GM03348 (cell line): ENCODE measurements at regions not wholly inside any gene's neighbourhood (a gene's known extent, or its start where the extent isn't known, plus 50 kb on each side); places are given as distances from the start of the nearest gene placed in this dataset.
"Not testable (repeated sequence)": the region's sequence is repeated elsewhere in the genome, so short reads cannot be mapped to it uniquely, and the experiment has no call there.

Source experiments
- DNase-seq: peaks from one replicate; pipeline ENCODE4 v3.0.0; 2012; ENCODE audit warnings: low spot score

DNA sequence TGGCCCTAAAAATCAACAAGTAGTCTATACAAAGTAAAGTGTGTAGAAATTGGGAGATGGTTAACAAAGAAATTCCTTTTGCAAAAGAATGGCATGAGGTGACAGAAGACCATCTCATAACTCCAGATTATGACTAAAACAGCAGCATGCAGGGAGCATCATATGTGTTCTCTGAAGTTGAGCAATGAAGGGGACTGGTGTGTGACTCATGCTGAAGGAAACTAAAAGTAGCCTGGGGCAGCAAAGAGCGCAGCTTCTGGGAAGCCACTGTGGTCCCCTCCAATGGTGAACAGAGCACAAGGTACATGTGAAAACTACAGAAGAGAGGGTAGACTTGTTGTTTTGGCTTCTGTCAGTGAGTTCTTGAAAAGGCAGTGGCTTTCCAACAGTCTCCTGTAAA lies 133.4 kb downstream of the MACC1 start:
- DNase-seq = peak; percentile 59

DNA sequence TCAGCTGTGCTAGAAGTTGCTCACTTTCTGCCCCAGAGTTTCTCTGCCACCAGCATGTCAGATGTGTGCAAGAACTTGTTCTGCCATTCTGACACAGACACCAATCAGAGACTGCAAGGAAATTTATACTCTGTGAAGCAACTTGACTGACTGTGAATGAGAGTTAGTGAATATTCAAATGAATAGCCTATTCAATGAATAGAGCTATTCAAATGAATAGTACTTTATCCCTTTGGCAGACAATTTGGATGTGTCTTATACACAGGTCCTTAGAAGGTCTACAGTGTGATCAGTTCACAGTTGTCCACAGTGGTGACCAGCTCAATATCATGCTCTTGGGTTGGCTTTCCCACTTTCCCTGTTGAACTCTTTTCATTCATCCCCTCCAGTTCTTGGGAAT lies 138.1 kb downstream of the MACC1 start:
- DNase-seq = no peak

DNA sequence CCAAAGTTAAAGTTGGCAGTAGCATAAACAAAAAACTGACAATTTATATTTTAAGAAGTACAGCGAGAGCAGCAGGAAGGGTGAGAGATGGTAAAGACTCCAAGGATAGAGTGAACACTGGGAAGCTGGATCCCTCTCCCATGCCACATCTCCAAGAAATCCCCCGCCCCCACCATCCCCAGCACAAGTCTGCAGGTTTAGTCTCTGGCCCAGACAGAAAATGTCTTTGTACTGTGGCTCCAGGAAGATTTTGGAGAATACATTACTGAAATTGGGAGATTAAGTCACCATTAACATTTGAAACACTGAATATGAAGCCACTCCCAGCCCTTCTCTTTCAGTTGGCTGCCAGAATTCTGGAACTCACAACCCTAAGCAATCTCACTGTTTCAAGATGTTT lies 140.3 kb downstream of the MACC1 start:
- DNase-seq = no peak

DNA sequence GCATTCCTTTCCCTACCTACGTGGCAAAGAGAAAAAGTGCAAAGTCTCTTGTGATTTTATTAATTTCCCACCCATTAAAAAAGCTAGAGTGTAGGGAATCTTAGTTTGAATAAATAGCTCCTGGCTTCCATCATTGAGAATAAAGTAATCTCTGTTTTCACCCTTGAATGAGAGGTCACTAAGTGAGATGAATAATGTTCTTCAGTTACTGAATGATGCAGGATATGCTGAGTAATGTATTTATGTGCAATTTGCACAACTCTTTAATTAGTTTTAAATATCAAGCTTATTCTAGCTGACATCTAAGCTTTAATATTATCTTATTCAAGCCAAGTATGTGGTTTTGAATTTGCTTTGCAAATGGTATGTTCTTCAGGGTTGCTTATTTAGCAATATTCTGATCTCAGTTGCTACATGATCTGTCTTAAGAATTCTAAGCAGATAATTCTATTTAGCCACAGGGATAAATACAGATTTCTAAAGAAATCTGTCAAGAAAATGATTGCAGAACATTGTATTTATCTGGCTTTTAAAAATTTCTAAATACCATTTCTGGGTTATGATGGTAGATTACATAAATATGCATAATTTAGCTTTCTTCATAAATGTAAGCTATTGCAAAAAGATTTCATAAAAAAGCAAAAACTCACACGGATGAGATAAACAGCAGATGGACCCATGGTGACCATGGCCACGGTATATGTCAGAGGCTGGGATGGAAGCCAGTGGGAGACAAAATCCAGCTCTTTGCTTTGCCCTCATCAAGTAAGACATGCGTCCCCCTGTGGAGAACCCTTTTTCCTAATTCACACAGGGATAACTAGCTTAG lies 141.0 kb downstream of the MACC1 start:
- DNase-seq = no peak

DNA sequence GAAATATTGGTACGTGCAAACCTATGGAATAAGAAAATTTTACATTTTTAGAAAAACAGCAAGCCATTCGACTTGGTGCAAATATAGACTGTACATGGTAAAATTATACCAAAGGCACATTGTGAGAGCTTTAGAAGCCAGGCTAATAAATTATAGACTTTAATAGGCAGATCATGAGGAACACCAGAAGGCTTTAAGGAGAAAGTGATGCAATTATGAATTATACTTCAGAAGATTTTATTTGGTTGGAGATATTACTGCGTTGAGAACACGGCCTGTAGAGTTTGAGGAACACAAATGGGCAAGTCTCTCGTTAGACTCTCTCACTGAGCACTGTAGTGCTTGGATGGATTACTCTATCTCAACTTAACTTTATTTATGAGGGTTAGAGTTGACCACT lies 141.7 kb downstream of the MACC1 start:
- no peak for DNase-seq

DNA sequence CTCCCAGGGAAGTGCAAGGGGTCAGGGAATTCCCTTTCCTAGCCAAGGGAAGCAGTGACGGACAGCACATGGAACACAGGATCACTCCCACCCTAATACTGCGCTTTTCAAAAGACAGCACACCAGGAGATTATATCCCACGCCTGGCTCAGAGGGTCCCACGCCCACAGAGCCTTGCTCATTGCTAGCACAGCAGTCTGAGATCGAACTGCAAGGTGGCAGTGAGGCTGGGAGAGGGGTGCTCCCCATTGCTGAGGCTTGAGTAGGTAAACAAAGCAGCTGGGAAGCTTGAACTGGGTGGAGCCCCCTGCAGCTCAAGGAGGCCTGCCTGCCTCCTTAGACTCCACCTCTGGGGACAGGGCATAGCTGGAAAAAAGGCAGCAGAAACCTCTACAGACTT lies 149.2 kb downstream of the MACC1 start:
- DNase-seq = not testable (repeated sequence)

DNA sequence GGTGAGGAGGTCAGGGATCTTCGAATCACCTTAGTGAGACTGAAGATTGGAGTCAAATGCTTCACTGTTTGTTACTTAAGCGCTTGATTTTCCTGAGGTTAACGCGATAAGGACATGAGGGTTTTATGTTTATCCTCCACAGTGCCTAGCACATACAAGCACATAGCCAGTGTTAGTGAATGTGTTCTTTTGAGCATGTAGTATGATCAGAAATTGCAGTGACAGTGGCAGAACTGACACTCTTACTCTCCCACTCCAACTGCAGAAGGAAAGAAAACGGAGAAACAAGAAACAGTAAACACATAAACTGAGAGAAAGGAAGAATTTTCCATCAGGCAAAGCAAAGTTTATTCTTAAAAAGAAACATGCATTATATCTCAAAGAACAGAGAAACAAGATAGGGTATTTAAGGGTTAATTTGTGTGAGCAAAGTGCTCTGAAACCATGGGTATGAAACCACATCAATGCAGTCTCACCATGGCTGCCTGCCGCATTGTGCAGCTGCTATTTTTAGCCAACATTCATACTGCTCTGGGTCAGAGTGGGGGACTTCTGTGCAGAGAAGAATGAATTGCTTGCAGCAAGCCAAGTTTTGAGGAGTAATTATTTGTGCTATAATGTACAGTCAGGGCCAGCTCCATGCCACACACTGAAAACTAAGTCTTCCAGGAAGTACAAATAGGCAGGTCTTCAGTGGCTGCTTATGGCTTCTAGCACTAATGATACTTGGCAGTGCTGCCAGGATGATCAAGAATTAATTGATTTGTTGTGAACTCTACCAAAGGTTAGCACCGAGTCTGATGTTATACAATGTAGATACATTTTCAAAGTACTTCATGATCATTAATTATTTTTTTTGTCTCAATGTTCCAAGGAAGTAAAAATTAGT lies 152.0 kb downstream of the MACC1 start:
- peak; percentile 55 for DNase-seq

DNA sequence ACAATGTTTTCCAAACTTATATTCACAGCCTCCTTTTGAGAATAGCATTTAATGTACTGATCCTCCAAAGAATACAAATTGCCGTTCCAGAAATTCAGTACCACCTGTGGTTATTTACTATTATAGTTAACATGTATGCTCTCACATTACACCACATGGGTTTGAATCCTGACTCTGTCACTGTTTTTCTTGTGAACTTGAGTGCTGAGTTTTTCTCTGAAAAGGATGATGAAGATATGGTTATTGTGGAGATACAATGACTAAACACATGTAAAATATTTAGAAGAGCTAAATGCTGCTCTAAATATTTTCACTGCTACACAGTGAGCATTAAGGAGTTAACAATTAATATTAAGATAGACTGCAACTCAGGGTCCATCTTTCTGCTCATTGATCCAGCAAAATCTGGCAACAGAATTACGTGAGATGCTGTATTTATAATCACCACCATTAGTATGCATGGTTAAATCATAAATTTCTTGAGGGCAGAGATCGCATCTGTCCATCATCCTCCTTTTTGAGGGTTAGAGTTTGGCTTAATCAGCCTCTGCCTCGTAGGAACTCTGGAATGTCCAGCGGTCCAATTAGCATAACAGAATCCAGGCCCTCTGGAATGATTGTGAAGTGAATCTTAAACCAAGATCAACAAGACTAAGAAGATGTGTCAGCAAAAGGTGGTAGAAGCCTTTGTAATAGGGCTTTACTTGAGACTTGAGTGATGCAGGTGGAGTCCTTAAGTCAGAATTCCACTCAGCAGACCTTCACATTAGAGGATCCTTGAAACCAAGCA lies 152.8 kb downstream of the MACC1 start:
- peak; percentile 57 for DNase-seq

DNA sequence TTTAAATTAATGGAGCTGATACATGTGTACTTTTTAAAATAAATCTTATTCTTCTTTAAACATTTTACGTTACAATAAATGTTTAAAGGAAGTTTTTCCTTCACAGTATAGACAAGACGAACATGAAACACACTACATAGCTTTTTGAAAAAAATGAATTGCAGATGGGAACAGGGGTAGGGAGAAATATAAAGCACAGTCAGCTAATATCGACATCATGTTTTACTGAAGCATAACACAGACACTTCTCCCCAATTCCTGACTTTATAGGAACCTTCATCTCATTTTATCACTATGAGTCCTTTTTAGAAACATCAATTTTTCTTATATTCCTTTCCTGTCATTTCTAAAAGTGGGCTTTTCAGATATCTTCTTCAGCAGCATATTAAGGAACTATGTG lies 153.5 kb downstream of the MACC1 start:
- DNase-seq = no peak

DNA sequence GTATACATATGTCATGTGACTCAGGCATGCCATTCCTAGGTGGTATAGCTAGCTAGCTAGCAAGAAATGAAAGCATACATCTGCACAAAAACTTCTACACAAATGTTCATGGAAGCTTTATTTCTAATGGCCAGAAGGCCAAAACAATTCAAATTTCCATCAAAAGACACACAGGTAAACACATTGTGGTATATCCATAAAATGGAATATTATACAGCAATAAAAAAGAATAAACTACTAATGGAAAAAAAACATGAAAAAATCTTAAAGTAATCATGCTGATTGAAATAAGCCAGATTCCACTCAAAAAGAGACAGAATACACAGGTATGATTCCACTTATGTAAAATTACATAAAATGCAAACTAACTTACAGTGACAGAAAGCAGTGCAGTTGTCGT lies 154.3 kb downstream of the MACC1 start:
- no peak for DNase-seq

DNA sequence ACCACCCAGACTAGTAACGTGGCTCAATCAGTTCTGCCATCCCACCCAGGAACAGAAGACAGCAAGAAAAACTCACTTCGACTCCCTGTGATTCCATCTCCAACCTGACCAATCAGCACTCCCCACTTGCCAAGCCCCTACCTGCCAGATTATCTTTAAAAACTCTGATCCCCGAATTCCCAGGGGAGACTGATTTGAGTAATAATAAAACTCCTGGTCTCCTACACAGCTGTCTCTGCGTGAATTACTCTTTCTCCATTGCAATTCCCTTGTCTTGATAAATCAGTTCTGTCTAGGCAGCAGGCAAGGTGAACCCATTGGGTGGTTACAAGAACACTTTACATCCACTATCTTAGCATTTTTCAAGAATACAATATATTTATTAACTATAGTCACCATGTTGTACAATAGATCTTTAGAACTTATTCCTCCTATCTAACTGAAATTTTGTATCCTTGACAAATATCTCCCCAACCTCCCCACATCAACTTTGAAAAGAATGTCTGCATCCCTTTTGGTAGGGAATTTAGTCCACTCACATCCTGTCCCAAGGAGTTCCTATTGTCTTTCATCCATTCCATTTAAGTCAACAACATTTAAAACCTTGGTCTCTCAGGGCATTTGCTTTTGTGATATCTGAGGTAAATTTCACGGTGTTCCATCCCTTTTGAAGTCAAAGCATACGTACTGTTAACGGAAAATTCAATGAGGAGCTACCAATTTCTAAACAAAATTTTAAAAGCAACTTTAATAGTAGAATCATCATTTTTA lies 163.7 kb downstream of the MACC1 start:
- no peak for DNase-seq

DNA sequence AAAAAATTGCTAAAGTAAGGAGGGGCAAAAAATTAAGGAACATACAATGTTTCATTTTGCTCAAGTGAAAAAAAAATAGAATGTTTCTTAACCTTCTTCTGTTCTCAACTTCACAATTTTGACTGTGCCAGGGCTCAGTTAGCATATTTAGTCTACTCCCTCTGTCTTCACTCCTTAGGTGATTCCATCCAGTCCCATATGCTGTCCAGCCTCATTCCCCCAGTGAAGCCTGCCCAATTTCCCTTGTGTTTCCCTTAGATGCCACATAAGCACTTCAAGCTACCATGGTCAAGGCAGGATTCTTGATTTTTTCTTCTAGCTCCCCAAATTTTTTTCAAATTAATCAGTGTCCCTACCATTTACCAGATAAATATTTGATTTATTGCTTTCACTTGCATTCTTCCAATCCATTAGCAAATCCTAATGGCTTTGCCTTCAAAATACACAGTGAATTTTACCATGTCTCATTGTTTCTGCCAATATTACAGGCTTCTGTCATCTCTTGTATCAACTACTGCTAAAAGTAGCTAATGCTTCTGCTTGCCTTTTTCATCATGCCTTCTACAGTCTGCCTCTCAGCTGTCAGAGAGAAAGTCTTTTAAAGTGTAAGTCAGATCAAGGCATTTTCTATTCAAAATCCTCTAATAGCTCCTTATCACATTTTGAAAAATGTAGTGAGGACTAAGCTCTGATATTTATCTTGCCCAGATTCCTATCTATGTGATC lies 166.8 kb downstream of the MACC1 start:
- no peak for DNase-seq

DNA sequence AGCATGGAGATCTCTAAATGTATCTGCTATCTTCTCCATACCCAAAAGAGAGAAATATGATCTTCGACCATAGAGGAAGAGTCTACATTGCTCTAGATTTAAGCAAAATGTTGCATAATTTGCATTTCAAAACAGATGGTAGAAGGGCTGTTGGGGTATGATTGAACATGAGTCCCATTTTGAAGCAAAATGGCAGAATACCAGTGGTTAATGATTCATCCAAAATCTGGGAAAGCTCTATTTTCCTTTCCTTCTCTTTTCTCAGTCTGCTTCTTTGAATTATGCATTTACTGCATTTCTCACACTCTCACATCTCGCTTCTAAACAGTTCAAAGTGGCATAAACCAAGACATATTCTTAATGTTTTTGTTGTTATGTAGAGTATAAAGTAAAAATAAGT lies 178.5 kb downstream of the MACC1 start:
- no peak for DNase-seq

DNA sequence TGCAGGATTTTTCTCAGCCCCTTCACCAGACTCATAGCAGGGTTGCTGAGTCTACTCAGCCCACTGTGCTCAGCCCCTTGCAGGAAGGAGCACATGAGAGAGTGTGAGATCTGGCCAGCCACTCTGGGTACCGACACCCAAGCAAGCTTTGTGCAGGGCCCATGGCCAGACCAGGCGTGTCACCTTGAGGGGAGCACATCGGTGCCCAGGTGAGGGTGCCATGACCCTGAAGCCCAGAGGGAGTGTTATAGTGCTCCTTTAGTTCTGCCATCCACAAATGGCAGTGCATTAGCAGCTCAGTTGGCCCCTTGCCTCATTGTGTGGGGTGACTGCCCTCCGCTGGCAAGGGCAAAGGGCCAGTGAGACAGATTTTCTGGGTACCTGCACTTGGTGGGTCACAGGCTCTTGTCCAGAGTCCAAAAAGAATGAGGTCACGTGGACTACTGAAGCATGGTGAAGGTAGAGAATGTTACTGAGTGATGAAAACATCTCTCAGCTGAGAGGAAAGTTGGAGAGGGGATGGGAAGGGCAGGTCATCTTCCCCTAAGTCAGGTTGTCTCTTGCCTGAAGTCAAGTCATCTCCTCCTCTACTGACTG lies 181.8 kb downstream of the MACC1 start:
- DNase-seq = no peak

DNA sequence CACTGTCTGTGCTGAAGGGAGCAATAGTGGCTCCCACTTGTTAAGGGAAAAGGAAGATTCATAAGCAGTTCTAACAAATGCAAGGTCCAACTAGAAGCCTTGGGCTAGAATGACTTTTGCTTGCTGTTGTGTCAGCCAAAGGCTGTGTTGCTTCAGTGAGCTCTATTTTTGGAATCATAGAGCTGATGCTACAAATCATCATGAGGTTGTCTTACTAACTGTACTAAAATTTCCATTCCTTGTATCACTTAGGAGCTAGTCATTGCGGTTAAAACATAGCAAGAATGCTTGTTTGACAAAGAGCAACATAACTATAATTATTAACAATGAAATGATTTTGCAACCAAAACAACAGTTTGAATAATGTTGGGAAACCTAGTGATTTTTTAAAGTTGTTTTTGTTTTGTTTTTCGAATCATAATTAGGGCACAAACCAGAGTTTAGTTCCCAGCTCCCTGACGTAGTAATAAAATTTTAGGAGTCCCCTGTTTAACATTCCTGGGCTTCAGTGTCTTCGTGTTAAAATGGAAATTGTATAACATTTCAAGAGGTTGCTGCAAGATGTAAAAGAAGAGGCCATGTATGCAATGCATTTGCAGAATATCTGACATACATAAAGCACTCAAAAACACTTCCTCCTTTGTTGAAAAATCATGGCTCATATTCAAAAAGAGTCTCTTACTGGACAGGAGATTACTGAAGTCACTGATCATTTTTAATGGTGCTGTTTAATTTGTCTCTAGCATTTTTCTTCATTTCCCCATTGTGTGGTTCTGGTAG lies 183.4 kb downstream of the MACC1 start:
- DNase-seq = peak; percentile 70

DNA sequence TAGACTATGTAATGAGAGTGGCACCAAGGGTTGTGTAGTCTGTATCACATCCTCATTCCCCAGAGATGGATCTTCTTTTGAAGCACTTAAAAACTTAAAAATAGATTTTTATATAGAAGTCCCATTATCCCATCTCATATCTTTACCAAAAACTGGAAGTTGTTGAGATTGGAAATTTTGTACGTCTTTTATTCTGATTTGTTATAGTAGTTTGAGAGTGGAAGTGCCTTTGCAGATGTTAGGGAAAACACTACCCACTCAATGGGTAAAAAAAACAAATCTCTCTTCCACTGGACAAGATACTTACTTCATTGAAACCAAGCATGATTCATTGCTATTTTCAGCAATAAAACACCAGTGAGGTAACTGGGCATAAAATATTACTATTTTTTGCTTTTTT lies 184.4 kb downstream of the MACC1 start:
- peak; percentile 7 for DNase-seq

DNA sequence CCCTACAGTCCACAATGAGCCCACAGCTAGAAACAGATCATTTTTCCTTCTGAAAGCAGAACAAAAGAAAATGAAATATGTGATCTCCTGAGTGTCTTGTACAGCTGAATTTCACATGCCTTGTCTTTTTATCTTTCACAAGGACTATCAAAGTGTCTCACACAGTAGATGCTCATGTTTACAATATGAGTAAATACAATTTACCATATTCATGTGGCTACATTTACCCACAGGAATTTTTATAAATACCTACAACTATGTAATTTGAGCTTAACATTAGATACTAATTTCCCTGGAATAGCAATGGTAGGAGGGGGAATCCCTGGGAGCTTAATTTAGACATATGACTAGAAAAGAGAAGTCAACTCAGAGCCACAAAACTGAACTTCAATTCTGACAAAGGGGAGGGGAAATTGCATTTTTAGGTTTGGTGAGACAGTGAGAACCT lies 186.2 kb downstream of the MACC1 start:
- DNase-seq = peak; percentile 27

DNA sequence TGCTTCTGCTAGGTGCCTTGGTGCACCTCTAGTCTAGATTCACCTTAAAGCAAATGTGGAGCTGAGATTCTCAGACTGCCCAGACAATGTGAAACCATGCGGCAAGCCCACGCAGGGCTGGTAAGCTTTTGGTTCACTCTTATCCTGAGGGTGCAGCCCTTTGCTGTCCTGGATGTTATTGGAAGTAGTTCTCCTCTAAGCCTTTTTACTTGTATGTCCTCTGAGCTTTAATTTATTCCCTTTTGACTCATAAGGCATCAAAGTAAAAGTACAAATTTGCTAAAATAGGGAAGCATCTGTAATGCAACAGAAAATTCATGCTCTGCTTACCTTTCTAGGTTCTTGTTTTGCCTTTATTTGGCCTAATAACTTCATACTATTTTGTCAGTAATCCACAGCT lies 186.8 kb downstream of the MACC1 start:
- no peak for DNase-seq

DNA sequence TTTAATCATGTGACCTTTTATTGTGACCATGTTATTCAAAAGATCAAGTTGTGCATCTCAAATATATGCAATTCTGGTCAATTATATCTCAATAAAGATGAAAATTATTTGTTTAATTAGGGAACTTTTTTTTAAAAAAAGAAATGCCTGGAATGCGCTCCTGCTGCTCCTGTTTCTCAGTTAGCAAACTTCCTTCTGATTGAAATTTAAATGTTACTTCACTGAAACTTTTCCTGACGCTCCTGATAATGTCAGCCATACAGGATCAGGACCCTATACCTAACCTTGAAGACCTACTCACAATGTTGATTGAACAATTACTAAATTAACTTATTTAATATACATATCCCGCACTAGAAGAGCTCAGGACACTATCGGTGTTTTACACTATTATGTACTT lies 190.4 kb downstream of the MACC1 start:
- DNase-seq = no peak

DNA sequence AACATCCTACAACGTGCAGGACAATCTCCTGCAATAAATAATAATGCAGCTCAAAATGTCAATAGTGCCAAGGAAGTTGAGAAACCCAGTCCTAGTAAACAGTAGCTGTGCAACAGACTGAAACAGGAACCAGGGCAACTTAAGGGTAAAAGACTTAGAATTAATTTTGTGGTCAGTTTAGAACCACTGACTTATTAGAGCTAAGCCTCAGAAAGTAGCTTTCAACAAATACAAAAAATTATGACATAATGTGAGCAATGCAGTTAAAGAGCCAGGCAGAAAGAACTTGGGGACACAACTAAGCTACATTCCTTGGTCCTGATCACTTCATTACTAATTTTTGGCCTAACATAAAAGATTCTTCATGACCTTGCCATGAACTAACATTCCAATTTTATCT lies 195.4 kb downstream of the MACC1 start:
- DNase-seq = no peak
